H1 (cell line): ENCODE measurements at regions not wholly inside any gene's neighbourhood (a gene's known extent, or its start where the extent isn't known, plus 50 kb on each side); places are given as distances from the start of the nearest gene placed in this dataset.

ENCODE experiments used
- CTCF ChIA-PET: fragments of 300-600 bp; sonication (Branson Sonifier 250); formaldehyde crosslinking; loops from one replicate; lab custom pipeline; 2021; ENCODE audit not compliant: partially characterized antibody; lab: Charles Lee
- POLR2A ChIA-PET: fragments of 300-600 bp; sonication (Branson Sonifier 250); formaldehyde crosslinking; loops from one replicate; lab custom pipeline; 2021; ENCODE audit warnings: inconsistent platforms; ENCODE audit not compliant: partially characterized antibody; lab: Charles Lee
- DNase-seq, 2 experiments: peaks; one replicate each; pipeline versions ENCODE4 v3.0.0 to v3.0.0-alpha.2; 2010 to 2022; ENCODE audit warnings: low spot score in 2 of 2, low read depth in 1 of 2, mixed read lengths in 1 of 2
- FAIRE-seq: peaks from 2 replicates; lab custom pipeline; 2011; peaks lifted over from hg19 to GRCh38; lab: Jason Lieb, UNC
- H2AFZ ChIP-seq: 2 replicates; pipeline ENCODE4 v1.8.1; 2012; ENCODE audit warnings: low read length, inconsistent platforms
- H2AK5ac ChIP-seq: 2 replicates; pipeline ENCODE4 v1.6.1; 2013; ENCODE audit warnings: low read depth, low read length
- H2BK120ac ChIP-seq: replicated peaks from 2 replicates; pipeline ENCODE3; 2013; ENCODE audit warnings: low read depth, low read length, inconsistent platforms
- H2BK12ac ChIP-seq: 2 replicates; pipeline ENCODE4 v1.6.1; 2013; ENCODE audit warnings: low read depth, low read length
- H2BK15ac ChIP-seq: 2 replicates; pipeline ENCODE4 v1.6.1; 2013; ENCODE audit warnings: low read length
- H2BK20ac ChIP-seq: 2 replicates; pipeline ENCODE4 v1.6.1; 2013; ENCODE audit warnings: low read length
- H2BK5ac ChIP-seq: 2 replicates; pipeline ENCODE4 v1.6.1; 2013; ENCODE audit warnings: low read depth, low read length
- H3K14ac ChIP-seq: 2 replicates; pipeline ENCODE4 v1.6.1; 2013; ENCODE audit warnings: inconsistent platforms; ENCODE audit not compliant: insufficient read length
- H3K18ac ChIP-seq: 2 replicates; pipeline ENCODE4 v1.6.1; 2013; ENCODE audit warnings: low read length; ENCODE audit errors: extremely low read depth
- H3K23ac ChIP-seq: 2 replicates; pipeline ENCODE4 v1.6.1; 2013; ENCODE audit warnings: inconsistent platforms; ENCODE audit not compliant: insufficient read length
- H3K23me2 ChIP-seq: 2 replicates; pipeline ENCODE4 v1.6.1; 2013; ENCODE audit warnings: low read depth, low read length
- H3K27ac ChIP-seq: 2 replicates; pipeline ENCODE4 v1.6.1; 2011; ENCODE audit warnings: low read depth, low read length, inconsistent platforms
- H3K27me3 ChIP-seq, 4 experiments: replicated peaks in 1 of 4; 1 replicate in 1 of 4; 2 replicates in 3 of 4; pipeline versions ENCODE4 v1.6.1 to v1.8.1; 2011 to 2013; ENCODE audit warnings: low read length in 3 of 4, mild to moderate bottlenecking in 3 of 4, inconsistent platforms in 2 of 4, mixed read lengths in 2 of 4, moderate library complexity in 1 of 4; ENCODE audit not compliant: control insufficient read depth in 3 of 4, insufficient read depth in 3 of 4; ENCODE audit errors: extremely low read depth in 1 of 4
- H3K36me3 ChIP-seq, 4 experiments: 2 replicates each; pipeline versions ENCODE4 v1.6.1 to v1.8.1; 2011 to 2013; ENCODE audit warnings: mild to moderate bottlenecking in 4 of 4, low read length in 3 of 4, moderate library complexity in 2 of 4, control low read depth in 1 of 4, inconsistent platforms in 1 of 4; ENCODE audit not compliant: insufficient read depth in 4 of 4, control insufficient read depth in 2 of 4
- H3K4ac ChIP-seq: replicated peaks from 2 replicates; pipeline ENCODE3; 2013; ENCODE audit warnings: low read length, low read depth, mixed read lengths, inconsistent platforms; ENCODE audit not compliant: insufficient read length
- H3K4me1 ChIP-seq, 4 experiments: replicated peaks in 1 of 4; 1 replicate in 1 of 4; 2 replicates in 3 of 4; pipeline versions ENCODE4 v1.6.1 to v1.8.1; 2011 to 2013; ENCODE audit warnings: low read length in 3 of 4, inconsistent platforms in 2 of 4, mixed read lengths in 1 of 4; ENCODE audit not compliant: insufficient read depth in 4 of 4, control insufficient read depth in 3 of 4
- H3K4me2 ChIP-seq, 2 experiments: 2 replicates each; pipeline versions ENCODE4 v1.6.1 to v1.8.1; 2011 to 2013; ENCODE audit warnings: low read depth in 2 of 2, low read length in 2 of 2, control low read depth in 1 of 2, inconsistent platforms in 1 of 2, mild to moderate bottlenecking in 1 of 2; ENCODE audit not compliant: insufficient read depth in 1 of 2
- H3K4me3 ChIP-seq, 4 experiments: fragments of 200-600, 300-600 bp in 1 of 4; sonication (generic), shearing (Covaris generic), sonication (Bioruptor Twin) in 1 of 4; 2 replicates each; pipeline versions ENCODE4 v1.5.1 to v1.8.1; 2011 to 2016; ENCODE audit warnings: low read length in 4 of 4, low read depth in 3 of 4, control low read depth in 2 of 4, inconsistent platforms in 2 of 4, mild to moderate bottlenecking in 2 of 4, mixed read lengths in 1 of 4, moderate library complexity in 1 of 4; ENCODE audit not compliant: insufficient read depth in 2 of 4; ENCODE audit errors: extremely low read depth in 1 of 4
- H3K56ac ChIP-seq: replicated peaks from 2 replicates; pipeline ENCODE3; 2013; ENCODE audit warnings: low read depth, mild to moderate bottlenecking, mixed read lengths, low read length, inconsistent platforms; ENCODE audit not compliant: insufficient read length
- H3K79me1 ChIP-seq: 2 replicates; pipeline ENCODE4 v1.6.1; 2013; ENCODE audit warnings: low read depth, low read length, control low read depth
- H3K79me2 ChIP-seq, 2 experiments: 2 replicates each; pipeline versions ENCODE4 v1.6.1 to v1.8.1; 2012 to 2013; ENCODE audit warnings: low read length in 2 of 2, mild to moderate bottlenecking in 2 of 2, inconsistent platforms in 1 of 2; ENCODE audit not compliant: insufficient read depth in 2 of 2, control insufficient read depth in 1 of 2
- H3K9ac ChIP-seq, 4 experiments: replicated peaks in 1 of 4; 1 replicate in 1 of 4; 2 replicates in 3 of 4; pipeline versions ENCODE4 v1.6.1 to v1.8.1; 2011 to 2013; ENCODE audit warnings: low read depth in 3 of 4, low read length in 3 of 4, control low read depth in 2 of 4, mild to moderate bottlenecking in 2 of 4, moderate library complexity in 2 of 4, inconsistent platforms in 1 of 4; ENCODE audit errors: extremely low read depth in 1 of 4
- H3K9me3 ChIP-seq, 2 experiments: 2 replicates each; pipeline versions ENCODE4 v1.6.1 to v1.8.1; 2012 to 2013; ENCODE audit warnings: mild to moderate bottlenecking in 2 of 2, moderate library complexity in 2 of 2, control low read depth in 1 of 2, inconsistent platforms in 1 of 2, low read depth in 1 of 2, low read length in 1 of 2, mixed read lengths in 1 of 2; ENCODE audit not compliant: insufficient read depth in 2 of 2
- H4K20me1 ChIP-seq, 2 experiments: replicated peaks in 1 of 2; 2 replicates each; pipeline versions ENCODE3 to v1.8.1; 2011 to 2013; ENCODE audit warnings: inconsistent platforms in 2 of 2, low read length in 2 of 2, mild to moderate bottlenecking in 1 of 2; ENCODE audit not compliant: insufficient read depth in 2 of 2, control insufficient read depth in 1 of 2
- H4K5ac ChIP-seq: 2 replicates; pipeline ENCODE4 v1.6.1; 2013; ENCODE audit warnings: low read length, low read depth, mixed read lengths, inconsistent platforms; ENCODE audit not compliant: insufficient read length
- H4K8ac ChIP-seq: 2 replicates; pipeline ENCODE4 v1.8.0; 2013; ENCODE audit warnings: mild to moderate bottlenecking, moderate library complexity, low read length, inconsistent platforms; ENCODE audit not compliant: insufficient read depth; ENCODE audit errors: extremely low read depth
- H4K91ac ChIP-seq: replicated peaks from 2 replicates; pipeline ENCODE3; 2013; ENCODE audit warnings: low read length, mixed read lengths, inconsistent platforms; ENCODE audit not compliant: insufficient read length
- BACH1 ChIP-seq: IDR thresholded peaks from 2 replicates; pipeline ENCODE4 v1.6.1; 2012; ENCODE audit warnings: low read length, improper control_type of control experiment
- BRCA1 ChIP-seq: IDR thresholded peaks from 2 replicates; pipeline ENCODE4 v1.6.1; 2012; ENCODE audit warnings: low read depth, low read length, improper control_type of control experiment
- CHD1 ChIP-seq: IDR thresholded peaks from 2 replicates; pipeline ENCODE4 v1.6.1; 2012; ENCODE audit warnings: low read depth, low read length, improper control_type of control experiment
- CHD2 ChIP-seq: IDR thresholded peaks from 2 replicates; pipeline ENCODE4 v1.6.1; 2012; ENCODE audit warnings: low read length, improper control_type of control experiment
- E2F6 ChIP-seq: IDR thresholded peaks from 2 replicates; pipeline ENCODE4 v1.6.1; 2012; ENCODE audit warnings: inconsistent platforms
- EZH2 ChIP-seq: fragments of 200-600 bp; sonication (generic); IDR thresholded peaks from 2 replicates; pipeline ENCODE4 v1.7.1; 2012; ENCODE audit warnings: low read depth, mild to moderate bottlenecking, moderate library complexity, low read length, inconsistent platforms; ENCODE audit not compliant: severe bottlenecking
- GTF2F1 ChIP-seq: IDR thresholded peaks from 2 replicates; pipeline ENCODE4 v1.6.1; 2012; ENCODE audit warnings: low read depth, low read length, improper control_type of control experiment, borderline replicate concordance
- RAD21 ChIP-seq, 2 experiments: IDR thresholded peaks in 1 of 2; conservative IDR thresholded peaks in 1 of 2; 2 replicates each; pipeline ENCODE4 v1.6.1; 2011; ENCODE audit warnings: low read depth in 2 of 2, low read length in 2 of 2, improper control_type of control experiment in 1 of 2, inconsistent platforms in 1 of 2, mild to moderate bottlenecking in 1 of 2, moderate library complexity in 1 of 2
- RNF2 ChIP-seq: fragments of 200-900, 300-1000 bp; sonication (generic); IDR thresholded peaks from 2 replicates; pipeline ENCODE4 v1.7.1; 2016; ENCODE audit warnings: borderline replicate concordance, low read depth, mild to moderate bottlenecking, antibody characterized with exemption, low read length; ENCODE audit not compliant: poor library complexity, severe bottlenecking; ENCODE audit errors: missing control alignments
- SAP30 ChIP-seq: fragments of 300-600 bp; sonication (generic); IDR thresholded peaks from 2 replicates; pipeline ENCODE4 v1.7.1; 2012; ENCODE audit warnings: low read length, moderate library complexity, mild to moderate bottlenecking, inconsistent platforms; ENCODE audit not compliant: insufficient read depth, insufficient replicate concordance
- SIN3A ChIP-seq, 2 experiments: IDR thresholded peaks in 1 of 2; conservative IDR thresholded peaks in 1 of 2; 2 replicates each; pipeline ENCODE4 v1.6.1; 2011 to 2012; ENCODE audit warnings: low read length in 2 of 2, improper control_type of control experiment in 1 of 2, low read depth in 1 of 2, mild to moderate bottlenecking in 1 of 2
- SRF ChIP-seq: IDR thresholded peaks from 2 replicates; pipeline ENCODE4 v1.6.1; 2011; ENCODE audit warnings: mild to moderate bottlenecking, low read depth, low read length, moderate library complexity
- TCF12 ChIP-seq: IDR thresholded peaks from 2 replicates; pipeline ENCODE4 v1.6.1; 2011; ENCODE audit warnings: low read depth, mild to moderate bottlenecking, low read length
- YY1 ChIP-seq: IDR thresholded peaks from 2 replicates; pipeline ENCODE4 v1.6.1; 2011; ENCODE audit warnings: low read depth, mild to moderate bottlenecking, low read length
- WGBS, 2 experiments: shearing (Covaris generic) in 1 of 2; methylation state at CpG; one replicate each; pipeline versions ENCODE4 v1.1.6 to v1.1.7; 2013 to 2015; ENCODE audit warnings: low lambda C conversion rate in 2 of 2, mixed read lengths in 2 of 2, inconsistent platforms in 1 of 2, low coverage in 1 of 2, missing lambda C conversion rate in 1 of 2; ENCODE audit not compliant: insufficient replicate concordance in 2 of 2, insufficient coverage in 1 of 2, insufficient read length in 1 of 2; ENCODE audit errors: extremely low coverage in 1 of 2, missing lambda C conversion rate in 1 of 2; 5-methylcytosine and 5-hydroxymethylcytosine counted together

- no peak overlapping the region for H3K23ac ChIP-seq
- TF ChIP-seq EZH2: no peak
- TF ChIP-seq YY1: no peak
- no peak for TF ChIP-seq CHD1
- TF ChIP-seq RNF2: no peak
- TF ChIP-seq CHD2: no peak
- TF ChIP-seq SIN3A (conservative IDR thresholded peaks at IDR 0.05 in 1 of 2, IDR thresholded peaks at IDR 0.05 in 1 of 2; ENCODE audit: low read depth in 1 of 2, low read length in 2 of 2): no peak
- no peak for TF ChIP-seq GTF2F1
- no peak for TF ChIP-seq RAD21 (IDR thresholded peaks at IDR 0.05 in 1 of 2, conservative IDR thresholded peaks at IDR 0.05 in 1 of 2; ENCODE audit: low read depth in 2 of 2, low read length in 2 of 2)
- TF ChIP-seq TCF12: no peak
- TF ChIP-seq SRF: no peak
- no peak for TF ChIP-seq SAP30
- no peak for TF ChIP-seq BACH1
- TF ChIP-seq BRCA1: no peak
- TF ChIP-seq E2F6: no peak
- no peak overlapping the region for H3K9ac ChIP-seq
- DNase-seq (no peak), FAIRE-seq (no peak)
- no peak overlapping the region for H4K91ac ChIP-seq
- 76% methylated on average over 2 of the region's 2 CpGs; no CpG with 5 or more reads in 1 of the 2 experiments for WGBS, 2 experiments
- H3K18ac ChIP-seq: no peak overlapping the region
- H2BK20ac ChIP-seq: no peak overlapping the region
- no peak overlapping the region for H4K5ac ChIP-seq
- H2AK5ac ChIP-seq: no peak overlapping the region
- no peak overlapping the region for H3K14ac ChIP-seq
- H4K8ac ChIP-seq: no peak overlapping the region
- H3K27ac ChIP-seq: no peak overlapping the region
- H3K4me1 ChIP-seq: no peaks in the 10 kb centered on the region
- no peaks in the 10 kb centered on the region for H3K9me3 ChIP-seq
- H3K79me1 ChIP-seq: no peaks in the 10 kb centered on the region
- H2BK5ac ChIP-seq: no peak overlapping the region
- no peak overlapping the region for H3K4ac ChIP-seq
- H2BK15ac ChIP-seq: no peak overlapping the region
- H3K56ac ChIP-seq: no peak overlapping the region
- H3K23me2 ChIP-seq: no peaks in the 10 kb centered on the region
- no peak overlapping the region for H2BK12ac ChIP-seq
- H3K36me3 ChIP-seq: no peaks in the 10 kb centered on the region
- H3K4me3 ChIP-seq: no peak overlapping the region
- ChIA-PET POLR2A (no interaction called here), CTCF (no interaction called here)
- no peaks in the 10 kb centered on the region for H4K20me1 ChIP-seq
- H3K4me2 ChIP-seq: no peak overlapping the region
- no peak overlapping the region for H2BK120ac ChIP-seq
- no peaks in the 10 kb centered on the region for H3K27me3 ChIP-seq
- no peak overlapping the region for H2AFZ ChIP-seq
- no peaks in the 10 kb centered on the region for H3K79me2 ChIP-seq
Measured at GRCh38 chr7:16261100-16261499, 160.2 kb downstream of the CRPPA start.
